SU-DHL-6 (cell line): ENCODE measurements at regions not wholly inside any gene's neighbourhood (a gene's known extent, or its start where the extent isn't known, plus 50 kb on each side); places are given as distances from the start of the nearest gene placed in this dataset.

Experiments used
- H2AFZ ChIP-seq: fragments of 200-600 bp; sonication (generic); 2 replicates; pipeline ENCODE4 v1.6.1; 2014; ENCODE audit warnings: low read depth, mild to moderate bottlenecking, moderate library complexity, mixed read lengths, antibody characterized with exemption, low read length; ENCODE audit not compliant: severe bottlenecking
- H3F3A ChIP-seq: fragments of 200-600 bp; shearing (Covaris generic); 2 replicates; pipeline ENCODE4 v1.6.0; 2016; ENCODE audit warnings: antibody characterized with exemption, mild to moderate bottlenecking; ENCODE audit not compliant: insufficient read depth
- H3K27ac ChIP-seq: fragments of 200-600 bp; sonication (generic); 2 replicates; pipeline ENCODE4 v1.5.1; 2016; ENCODE audit warnings: low read depth, mild to moderate bottlenecking, low read length, moderate library complexity, mixed read lengths
- H3K27me3 ChIP-seq: fragments of 200-600 bp; sonication (generic), shearing (Covaris generic); 2 replicates; pipeline ENCODE4 v1.6.0; 2014; ENCODE audit warnings: mild to moderate bottlenecking, low read length
- H3K36me3 ChIP-seq: fragments of 200-600 bp; sonication (generic); 2 replicates; pipeline ENCODE4 v1.6.1; 2014; ENCODE audit warnings: mild to moderate bottlenecking, low read length, mixed read lengths
- H3K4me2 ChIP-seq: fragments of 300-600, 200-600 bp; shearing (Covaris generic), sonication (generic); 2 replicates; pipeline ENCODE4 v1.6.0; 2014; ENCODE audit warnings: low read length, low read depth, mild to moderate bottlenecking; ENCODE audit not compliant: poor library complexity, severe bottlenecking
- H3K4me3 ChIP-seq: fragments of 200-600 bp; sonication (generic); 2 replicates; pipeline ENCODE4 v1.5.1; 2014; ENCODE audit warnings: antibody characterized with exemption, low read length, mild to moderate bottlenecking, mixed read lengths; ENCODE audit not compliant: insufficient read depth, poor library complexity, severe bottlenecking
- H3K79me2 ChIP-seq: fragments of 200-600 bp; sonication (generic); 2 replicates; pipeline ENCODE4 v1.6.1; 2014; ENCODE audit warnings: mild to moderate bottlenecking, low read length, moderate library complexity; ENCODE audit not compliant: insufficient read depth
- H3K9ac ChIP-seq: fragments of 200-600 bp; sonication (generic); 2 replicates; pipeline ENCODE4 v1.7.0; 2014; ENCODE audit warnings: mild to moderate bottlenecking, low read length
- H3K9me2 ChIP-seq: fragments of 200-600 bp; sonication (generic); replicated peaks from 2 replicates; pipeline ENCODE4 v1.6.1; 2014; ENCODE audit warnings: low read length; ENCODE audit not compliant: insufficient read depth
- H3K9me3 ChIP-seq: fragments of 200-600 bp; sonication (generic); 2 replicates; pipeline ENCODE4 v1.6.1; 2014; ENCODE audit warnings: low read length, mixed read lengths; ENCODE audit not compliant: insufficient read depth
- H4K20me1 ChIP-seq: fragments of 200-600 bp; sonication (generic); 2 replicates; pipeline ENCODE4 v1.6.1; 2014; ENCODE audit warnings: low read depth, mild to moderate bottlenecking, antibody characterized with exemption, low read length, moderate library complexity, mixed read lengths
- CTCF ChIP-seq: fragments of 200-600 bp; sonication (generic); IDR thresholded peaks from one replicate; pipeline ENCODE4 v1.5.1; 2017; ENCODE audit warnings: antibody characterized with exemption, mild to moderate bottlenecking, low read length, moderate library complexity; ENCODE audit not compliant: insufficient read depth, poor library complexity, severe bottlenecking
- EZH2phosphoT487 ChIP-seq: fragments of 200-600 bp; sonication (generic), shearing (Covaris generic); conservative IDR thresholded peaks from 2 replicates; pipeline ENCODE4 v1.6.1; 2018; ENCODE audit warnings: mild to moderate bottlenecking, antibody characterized with exemption, low read length, moderate library complexity, mixed read lengths

GRCh38 chr15:85879334-85880163, 84.8 kb upstream of the KLHL25 start:
- Histone ChIP-seq H4K20me1 (no peaks in the 10 kb centered on the region), H2AFZ (no peak overlapping the region), H3K9me2 (no peaks in the 10 kb centered on the region), H3K36me3 (no peaks in the 10 kb centered on the region), H3K27ac (no peak overlapping the region), H3K27me3 (no peaks in the 10 kb centered on the region), H3K4me3 (no peak overlapping the region), H3K9me3 (no peaks in the 10 kb centered on the region), H3F3A (no peaks in the 10 kb centered on the region), H3K9ac (no peak overlapping the region), H3K4me2 (no peak overlapping the region), H3K79me2 (no peaks in the 10 kb centered on the region)
- TF ChIP-seq EZH2phosphoT487, result no peak

DNA sequence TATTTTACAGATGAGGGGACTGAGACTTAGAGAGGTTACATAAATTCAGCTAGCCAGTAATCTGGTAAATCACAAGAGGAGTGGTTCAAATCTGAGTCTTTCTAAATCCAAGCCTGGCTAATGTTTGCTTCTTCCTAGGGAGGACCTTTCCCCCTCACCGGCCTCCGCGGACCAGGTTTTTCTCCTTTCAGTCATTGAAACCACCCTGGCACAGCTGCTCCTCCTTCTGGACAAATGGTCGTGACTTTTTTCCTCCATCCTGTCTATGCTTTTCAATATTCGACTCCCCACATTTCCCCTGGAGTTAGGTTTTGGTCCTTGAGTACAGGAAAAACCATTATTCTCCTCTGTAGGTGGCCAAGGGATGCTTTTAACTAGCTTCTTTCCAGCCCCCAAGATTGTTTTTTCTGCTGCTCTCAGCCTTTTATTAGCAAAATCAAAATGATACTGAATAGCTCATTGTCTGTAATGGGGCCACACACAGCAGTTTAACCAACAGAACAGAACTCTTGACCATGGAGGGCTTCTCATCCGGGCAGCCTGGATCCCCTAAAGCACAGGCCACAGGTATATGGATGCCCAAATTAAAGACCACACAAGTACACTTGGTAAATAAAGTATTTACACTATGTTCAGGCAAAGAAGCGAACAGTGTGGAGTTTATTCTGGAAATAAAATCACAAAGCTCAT, 85.9 kb upstream of the KLHL25 start:
- no peaks in the 10 kb centered on the region for H4K20me1 ChIP-seq
- H3K9me2 ChIP-seq, result no peaks in the 10 kb centered on the region
- no peak overlapping the region for H3K27ac ChIP-seq
- no peak overlapping the region for H3K4me2 ChIP-seq
- H3K4me3 ChIP-seq, result no peak overlapping the region
- H3K36me3 ChIP-seq, result no peaks in the 10 kb centered on the region
- H3K27me3 ChIP-seq, result no peaks in the 10 kb centered on the region
- no peaks in the 10 kb centered on the region for H3K79me2 ChIP-seq
- H3K9me3 ChIP-seq, result no peaks in the 10 kb centered on the region
- TF ChIP-seq CTCF (no peak), EZH2phosphoT487 (no peak)
- H3K9ac ChIP-seq, result no peak overlapping the region
- H2AFZ ChIP-seq, result no peak overlapping the region
- H3F3A ChIP-seq, result no peaks in the 10 kb centered on the region

DNA sequence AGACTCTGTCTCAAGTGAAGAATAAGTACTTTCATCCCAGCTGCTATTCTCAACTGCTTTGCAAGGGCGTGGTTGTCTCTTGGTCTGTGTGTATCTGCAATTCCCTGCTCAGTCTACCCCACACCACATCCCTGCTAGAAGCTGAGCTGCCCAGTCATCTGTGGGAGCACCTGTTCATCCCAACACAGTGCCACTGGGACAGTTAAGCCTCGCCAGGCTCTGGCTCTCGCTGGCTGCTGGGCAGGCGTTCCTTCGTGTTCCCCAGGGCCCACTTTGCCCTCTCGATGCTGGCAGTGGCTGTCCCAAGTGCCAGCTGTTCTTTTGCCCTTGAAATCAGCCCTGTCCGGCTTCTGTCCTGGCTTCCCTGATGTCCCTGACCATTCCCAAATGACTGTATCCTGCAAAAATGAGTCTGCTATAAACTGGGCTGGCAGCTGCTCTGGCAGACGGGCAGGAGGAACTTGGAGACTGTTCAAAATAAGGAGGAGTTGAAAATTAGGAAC, 91.6 kb upstream of the KLHL25 start:
- Histone ChIP-seq H3K36me3 (no peaks in the 10 kb centered on the region), H3K9me3 (no peaks in the 10 kb centered on the region), H3K4me2 (no peak overlapping the region), H2AFZ (no peak overlapping the region), H3K27me3 (no peaks in the 10 kb centered on the region), H3K27ac (no peak overlapping the region), H3F3A (no peaks in the 10 kb centered on the region), H3K9ac (no peak overlapping the region), H3K9me2 (no peaks in the 10 kb centered on the region), H3K79me2 (no peaks in the 10 kb centered on the region), H3K4me3 (no peak overlapping the region), H4K20me1 (no peaks in the 10 kb centered on the region)
- TF ChIP-seq CTCF, result no peak
- no peak for TF ChIP-seq EZH2phosphoT487
